Ovary (tissue), 7 donors: ENCODE measurements at regions not wholly inside any gene's neighbourhood (a gene's known extent, or its start where the extent isn't known, plus 50 kb on each side); places are given as distances from the start of the nearest gene placed in this dataset.

ENCODE experiments used
- DNase-seq, 5 donors: peaks; one replicate each; pipeline ENCODE4 v3.0.0-alpha.2; 2019 to 2020
- H3K27ac ChIP-seq, 2 donors: fragments of 200-600 bp; one replicate each; pipeline versions ENCODE4 v1.5.1 to v1.8.0; 2019 to 2022
- H3K27me3 ChIP-seq: fragments of 200-600 bp; one replicate; pipeline ENCODE4 v1.8.0; 2022
- H3K36me3 ChIP-seq: fragments of 200-600 bp; sonication (generic); one replicate; pipeline ENCODE4 v1.5.1; 2019
- H3K4me1 ChIP-seq: one replicate; pipeline ENCODE4 v1.8.1; 2013; ENCODE audit warnings: mild to moderate bottlenecking, moderate library complexity; ENCODE audit not compliant: insufficient read depth
- H3K4me3 ChIP-seq: fragments of 200-600 bp; sonication (generic); one replicate; pipeline ENCODE4 v1.5.1; 2017
- H3K9me3 ChIP-seq, 2 donors: fragments of 200-600 bp in 1 of 2; sonication (generic) in 1 of 2; one replicate each; pipeline versions ENCODE4 v1.5.1 to v1.8.1; 2013 to 2019; ENCODE audit warnings: mild to moderate bottlenecking in 1 of 2, moderate library complexity in 1 of 2
- EP300 ChIP-seq: sonication (generic); formaldehyde crosslinking; IDR thresholded peaks from one replicate; pipeline ENCODE4 v1.6.1; 2017; ENCODE audit warnings: antibody characterized with exemption
- POLR2A ChIP-seq: fragments of 450-650 bp; IDR thresholded peaks from one replicate; pipeline ENCODE4 v1.6.1; 2017; ENCODE audit warnings: antibody characterized with exemption, mild to moderate bottlenecking, moderate library complexity
- WGBS, 3 donors: extraction: QIAGEN DNeasy Blood & Tissue Kit in 1 of 3; methylation state at CpG; one replicate each; pipeline versions ENCODE4 v1.1.5 to v1.1.7; 2013 to 2017; 5-methylcytosine and 5-hydroxymethylcytosine counted together
- intact Hi-C, 4 donors: fragments of 100-400 bp; cut with DNase I; formaldehyde crosslinking; loops; one replicate each; pipeline versions ENCODE4 v1.11.0 to v1.15.1; 2022 to 2023
- TF ChIP-seq, protein P1 (sequence below), 3 donors: fragments of 450-650 bp in 2 of 3; fragments of 200-600 bp in 1 of 3; IDR thresholded peaks; one replicate each; pipeline versions ENCODE4 v1.5.1 to v1.8.0; 2016 to 2022; ENCODE audit warnings: antibody characterized with exemption in 3 of 3, mild to moderate bottlenecking in 1 of 3
- donor health status: DM: no; HTN: no; CAD: no; lungs with moderate emphysema.
- donor health status: DM: no; HTN: no; CAD: no.
- donor health status: Bipolar disorder and iron deficiency.
- donor health status: DM: no; HTN: no; CAD: no.
- donor health status: DM: yes; HTN: yes; CAD: no.

DNA sequence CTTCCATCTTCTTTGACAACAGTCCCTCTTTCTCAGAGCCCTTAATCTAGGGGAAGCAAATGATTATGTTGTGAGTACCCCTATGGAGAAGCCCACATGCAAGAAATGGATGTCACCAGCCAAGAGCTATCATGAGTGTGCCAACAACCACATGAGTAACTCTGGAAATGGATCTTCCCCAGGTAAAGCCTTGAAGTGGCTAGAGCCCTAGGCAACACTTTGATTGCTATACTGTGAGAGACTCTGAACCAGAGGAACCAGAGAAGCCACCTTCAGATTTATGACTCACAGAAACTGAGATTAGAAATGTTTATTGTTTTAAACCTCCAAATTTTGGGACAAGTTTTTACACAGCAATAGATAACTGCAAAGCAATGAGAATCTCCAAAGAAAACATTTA lies 60.9 kb upstream of the COL1A2 start:
- no peak for TF ChIP-seq EP300
- TF ChIP-seq, protein P1, sequence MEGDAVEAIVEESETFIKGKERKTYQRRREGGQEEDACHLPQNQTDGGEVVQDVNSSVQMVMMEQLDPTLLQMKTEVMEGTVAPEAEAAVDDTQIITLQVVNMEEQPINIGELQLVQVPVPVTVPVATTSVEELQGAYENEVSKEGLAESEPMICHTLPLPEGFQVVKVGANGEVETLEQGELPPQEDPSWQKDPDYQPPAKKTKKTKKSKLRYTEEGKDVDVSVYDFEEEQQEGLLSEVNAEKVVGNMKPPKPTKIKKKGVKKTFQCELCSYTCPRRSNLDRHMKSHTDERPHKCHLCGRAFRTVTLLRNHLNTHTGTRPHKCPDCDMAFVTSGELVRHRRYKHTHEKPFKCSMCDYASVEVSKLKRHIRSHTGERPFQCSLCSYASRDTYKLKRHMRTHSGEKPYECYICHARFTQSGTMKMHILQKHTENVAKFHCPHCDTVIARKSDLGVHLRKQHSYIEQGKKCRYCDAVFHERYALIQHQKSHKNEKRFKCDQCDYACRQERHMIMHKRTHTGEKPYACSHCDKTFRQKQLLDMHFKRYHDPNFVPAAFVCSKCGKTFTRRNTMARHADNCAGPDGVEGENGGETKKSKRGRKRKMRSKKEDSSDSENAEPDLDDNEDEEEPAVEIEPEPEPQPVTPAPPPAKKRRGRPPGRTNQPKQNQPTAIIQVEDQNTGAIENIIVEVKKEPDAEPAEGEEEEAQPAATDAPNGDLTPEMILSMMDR (IDR thresholded peaks at IDR 0.05): no peak
- no peak for TF ChIP-seq POLR2A
- H3K27me3 ChIP-seq: no peaks in the 10 kb centered on the region
- H3K27ac ChIP-seq: no peak overlapping the region
- no peaks in the 10 kb centered on the region for H3K36me3 ChIP-seq
- H3K9me3 ChIP-seq: no peaks in the 10 kb centered on the region
- H3K4me3 ChIP-seq: no peak overlapping the region
- intact Hi-C loops: no loop called here
- no peaks in the 10 kb centered on the region for H3K4me1 ChIP-seq
- no peak for DNase-seq

DNA sequence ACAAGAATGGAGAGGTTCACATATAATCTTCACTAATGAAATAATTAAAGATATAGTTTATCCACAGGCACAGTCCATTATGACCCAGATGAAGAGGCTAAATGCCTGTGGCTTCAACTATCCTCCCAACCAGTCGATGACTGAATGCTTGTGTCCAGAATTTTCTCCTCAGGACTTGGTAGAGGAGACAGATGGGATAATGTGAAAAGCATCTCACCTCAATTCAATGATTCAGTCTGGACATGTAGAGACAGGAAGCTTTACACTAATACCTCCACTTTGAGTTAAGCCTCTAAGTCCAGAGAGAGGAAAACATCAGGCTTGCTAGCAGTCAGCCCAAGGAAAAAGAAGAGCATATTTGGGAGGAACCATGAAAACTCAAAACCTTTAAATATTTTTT lies 59.1 kb upstream of the COL1A2 start:
- Histone ChIP-seq H3K27ac (no peak overlapping the region), H3K4me1 (no peaks in the 10 kb centered on the region), H3K36me3 (no peaks in the 10 kb centered on the region), H3K9me3 (no peaks in the 10 kb centered on the region), H3K27me3 (no peaks in the 10 kb centered on the region), H3K4me3 (no peak overlapping the region)
- WGBS, 3 donors: 68 to 78% (median 70%) methylated on average over 1 of the region's 1 CpG
- TF ChIP-seq POLR2A (no peak), EP300 (no peak)
- TF ChIP-seq, protein P1 (IDR thresholded peaks at IDR 0.05): no peak
- DNase-seq: no peak
- intact Hi-C loops: no loop called here

DNA sequence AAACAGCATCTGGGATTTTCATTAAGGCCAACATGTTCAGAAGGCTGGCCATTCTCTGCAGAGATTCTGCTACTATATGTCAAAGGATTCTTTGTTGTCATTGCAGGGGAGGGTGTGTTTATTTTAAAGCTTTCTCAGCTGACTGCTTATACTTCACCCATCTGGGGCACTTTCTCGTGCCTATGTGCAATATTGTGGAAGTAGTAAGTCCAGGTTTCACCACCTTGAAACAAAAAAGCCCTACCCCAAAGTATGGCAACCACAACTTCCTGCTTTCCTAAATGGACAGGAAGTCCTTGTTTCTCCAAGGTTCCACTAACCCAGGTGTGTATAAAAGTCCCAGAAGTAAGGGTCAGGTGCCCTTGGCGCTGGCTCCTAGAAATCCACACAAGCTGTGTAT lies 58.7 kb upstream of the COL1A2 start:
- Histone ChIP-seq H3K9me3 (no peaks in the 10 kb centered on the region), H3K4me3 (no peak overlapping the region), H3K27me3 (no peaks in the 10 kb centered on the region), H3K36me3 (no peaks in the 10 kb centered on the region), H3K27ac (no peak overlapping the region), H3K4me1 (no peaks in the 10 kb centered on the region)
- intact Hi-C loops: no loop called here
- 76 to 86% (median 81%) methylated on average over 2 of the region's 2 CpGs for WGBS, 3 donors
- no peak for TF ChIP-seq POLR2A
- TF ChIP-seq, protein P1 (IDR thresholded peaks at IDR 0.05): no peak
- TF ChIP-seq EP300: no peak
- no peak for DNase-seq

DNA sequence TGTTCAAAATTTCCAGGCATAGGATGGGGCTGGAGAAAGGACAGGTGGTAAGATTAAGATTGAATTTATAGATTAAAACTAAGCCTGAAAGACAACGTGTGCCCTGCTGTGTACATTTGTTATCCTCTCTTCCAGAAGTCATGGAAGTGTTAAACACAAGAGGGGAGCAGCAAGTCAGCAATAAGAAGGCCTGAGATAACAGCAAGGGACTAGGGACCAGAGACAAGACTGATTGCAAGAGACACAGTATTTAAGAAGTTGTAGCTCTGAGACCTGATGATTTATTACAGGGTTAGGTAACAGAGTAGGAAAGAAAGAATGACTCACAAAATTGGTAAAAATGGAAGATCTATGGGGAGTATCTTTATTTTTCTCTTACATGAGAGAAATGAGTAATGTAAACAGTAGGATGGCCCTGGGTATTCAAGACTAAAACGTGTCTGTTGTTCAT lies 55.7 kb upstream of the COL1A2 start:
- DNase-seq: no peak
- H3K9me3 ChIP-seq: no peaks in the 10 kb centered on the region
- no peak overlapping the region for H3K4me3 ChIP-seq
- H3K27ac ChIP-seq: no peak overlapping the region
- TF ChIP-seq, protein P1 (IDR thresholded peaks at IDR 0.05): no peak
- no peak for TF ChIP-seq EP300
- TF ChIP-seq POLR2A: no peak
- intact Hi-C loops: no loop called here
- H3K27me3 ChIP-seq: no peaks in the 10 kb centered on the region
- no peaks in the 10 kb centered on the region for H3K4me1 ChIP-seq
- no peaks in the 10 kb centered on the region for H3K36me3 ChIP-seq
- WGBS, 3 donors: 60 to 64% (median 60%) methylated on average over 2 of the region's 2 CpGs

DNA sequence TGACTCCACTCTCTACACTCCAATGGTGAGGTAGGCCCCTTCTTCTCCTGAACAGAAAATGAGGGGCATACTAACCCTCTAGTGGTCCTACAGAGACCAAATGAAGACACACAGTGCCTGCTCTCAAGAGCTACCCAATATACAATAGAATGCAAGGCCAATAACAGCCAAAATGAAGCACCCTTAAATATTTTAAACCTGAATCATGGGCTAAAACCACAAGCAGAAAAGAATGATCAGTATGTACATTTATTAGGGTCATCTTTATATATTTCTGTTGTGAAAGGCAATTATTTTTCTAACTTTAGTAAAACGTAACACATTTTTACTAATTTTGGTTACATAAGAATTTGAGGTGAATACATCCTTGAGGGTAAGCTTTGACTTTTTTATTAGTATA lies 49.9 kb upstream of the COL1A2 start:
- TF ChIP-seq, protein P1 (IDR thresholded peaks at IDR 0.05): no peak
- TF ChIP-seq POLR2A (no peak), EP300 (no peak)
- no peaks in the 10 kb centered on the region for H3K36me3 ChIP-seq
- H3K9me3 ChIP-seq: no peaks in the 10 kb centered on the region
- H3K4me1 ChIP-seq: peaks cover 2% of the 10 kb centered on the region
- no peak overlapping the region for H3K4me3 ChIP-seq
- WGBS, 3 donors: 63 to 83% (median 75%) methylated on average over 1 of the region's 1 CpG
- no peak overlapping the region for H3K27ac ChIP-seq
- H3K27me3 ChIP-seq: no peaks in the 10 kb centered on the region
- DNase-seq: no peak
- intact Hi-C loops: loop anchor here in 1 of 4 donors (5.0 kb wide), 1 partner anchor 38 kb away; no protein-coding TSS in a partner anchor
